ENCODE measurements at regions not wholly inside any gene's neighbourhood (a gene's known extent, or its start where the extent isn't known, plus 50 kb on each side); places are given as distances from the start of the nearest gene placed in this dataset.
"Not testable (repeated sequence)": the region's sequence is repeated elsewhere in the genome, so short reads cannot be mapped to it uniquely, and the experiment has no call there.

DNA sequence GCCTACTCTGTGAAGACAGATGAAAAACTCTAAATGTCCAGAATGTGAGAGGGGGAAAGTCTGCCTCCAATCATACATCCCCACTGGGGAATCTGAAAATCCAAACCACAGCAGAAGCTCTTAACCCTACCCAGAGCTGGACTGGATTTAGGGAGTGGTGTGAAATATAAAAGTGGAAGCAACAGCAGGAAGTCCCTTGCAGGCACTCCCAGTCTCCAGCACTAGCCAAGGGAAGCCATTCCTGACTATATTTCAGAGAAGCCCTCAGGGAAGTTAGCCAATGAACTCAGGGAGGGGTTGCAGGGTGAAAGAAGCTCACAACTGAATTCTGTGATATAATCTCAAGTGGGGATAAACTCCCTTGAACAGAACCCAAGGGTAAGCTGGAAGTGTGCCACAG, 51.5 kb downstream of the CRPPA start:
- Histone ChIP-seq H2AK5ac (ENCODE audit: low read length, severe bottlenecking) (peak overlapping the region; percentile 96), H3K9ac (ENCODE audit: low read length) (no peak overlapping the region), H4K8ac (ENCODE audit: low read length) (no peak overlapping the region), H2BK15ac (ENCODE audit: low read depth, poor library complexity, severe bottlenecking) (no peak overlapping the region), H3K79me1 (replicated peaks; ENCODE audit: low read length, poor library complexity, severe bottlenecking) (peaks cover 1% of the 10 kb centered on the region), H2BK5ac (ENCODE audit: low read depth, low read length, poor library complexity, severe bottlenecking) (peak overlapping the region; percentile 67), H3K14ac (ENCODE audit: low read length in 2 of 2) (no peak overlapping the region), H4K91ac (ENCODE audit: low read length) (no peak overlapping the region), H3K27ac (ENCODE audit: low read length, poor library complexity, severe bottlenecking) (peak overlapping the region; percentile 94), H2BK120ac (ENCODE audit: low read depth, low read length) (no peak overlapping the region), H3K4ac (ENCODE audit: low read depth in 1 of 2, low read length in 2 of 2) (no peak overlapping the region), H3K4me2 (ENCODE audit: low read length, poor library complexity, severe bottlenecking) (no peak overlapping the region), H3K18ac (ENCODE audit: low read depth in 1 of 2, low read length in 2 of 2) (no peak overlapping the region), H2BK12ac (ENCODE audit: low read length in 2 of 2) (no peak overlapping the region), H2AFZ (ENCODE audit: low read depth, low read length) (no peak overlapping the region), H3K4me3 (ENCODE audit: insufficient read depth in 1 of 2, low read depth in 1 of 2, low read length in 2 of 2) (no peak overlapping the region), H3K27me3 (ENCODE audit: control insufficient read depth in 1 of 2, insufficient read depth in 1 of 2, low read length in 2 of 2) (no peaks in the 10 kb centered on the region), H3K4me1 (ENCODE audit: control insufficient read depth, insufficient read depth, low read depth, low read length) (peaks cover 3% of the 10 kb centered on the region), H3K36me3 (ENCODE audit: control insufficient read depth in 1 of 2, insufficient read depth in 2 of 2, low read depth in 1 of 2, low read length in 2 of 2) (peaks cover 0 to 3% of the 10 kb centered on the region in 2 experiments), H3K23ac (ENCODE audit: low read length in 2 of 2) (no peak overlapping the region), H3K9me3 (ENCODE audit: control insufficient read depth, low read length) (peaks cover 5% of the 10 kb centered on the region)
- DNase-seq = no peak

DNA sequence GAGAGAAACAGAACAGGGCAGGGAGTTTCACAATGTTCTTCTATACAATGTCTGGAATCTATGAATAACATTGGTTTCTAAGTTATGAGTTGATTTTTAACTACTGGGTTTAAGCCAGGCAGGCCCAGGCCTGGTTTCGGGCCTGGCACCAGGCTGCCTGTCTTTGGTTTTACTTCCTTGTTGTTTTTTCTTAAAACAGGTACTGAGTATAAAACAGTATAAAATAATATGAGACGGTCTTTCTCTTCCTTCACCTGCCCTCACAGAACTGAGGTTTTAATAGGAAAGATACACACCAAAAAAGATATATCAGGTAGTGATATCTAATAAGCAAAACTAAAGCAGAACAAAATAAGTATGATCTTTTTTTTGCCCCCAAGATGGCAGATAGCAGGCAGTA, 52.0 kb downstream of the CRPPA start:
- not testable (repeated sequence) for H3K27me3 ChIP-seq (ENCODE audit: control insufficient read depth in 1 of 2, insufficient read depth in 1 of 2, low read length in 2 of 2); H2BK12ac ChIP-seq (ENCODE audit: low read length in 2 of 2); H4K91ac ChIP-seq (ENCODE audit: low read length); H3K4me2 ChIP-seq (ENCODE audit: low read length, poor library complexity, severe bottlenecking); H3K23ac ChIP-seq (ENCODE audit: low read length in 2 of 2); H2AK5ac ChIP-seq (ENCODE audit: low read length, severe bottlenecking); H3K4me1 ChIP-seq (ENCODE audit: control insufficient read depth, insufficient read depth, low read depth, low read length); H3K9me3 ChIP-seq (ENCODE audit: control insufficient read depth, low read length); H2BK15ac ChIP-seq (ENCODE audit: low read depth, poor library complexity, severe bottlenecking); H3K18ac ChIP-seq (ENCODE audit: low read depth in 1 of 2, low read length in 2 of 2); H3K9ac ChIP-seq (ENCODE audit: low read length); H3K14ac ChIP-seq (ENCODE audit: low read length in 2 of 2); H2BK120ac ChIP-seq (ENCODE audit: low read depth, low read length); H3K4ac ChIP-seq (ENCODE audit: low read depth in 1 of 2, low read length in 2 of 2); H2AFZ ChIP-seq (ENCODE audit: low read depth, low read length); H3K36me3 ChIP-seq (ENCODE audit: control insufficient read depth in 1 of 2, insufficient read depth in 2 of 2, low read depth in 1 of 2, low read length in 2 of 2); H3K79me1 ChIP-seq (replicated peaks; ENCODE audit: low read length, poor library complexity, severe bottlenecking); H4K8ac ChIP-seq (ENCODE audit: low read length); DNase-seq; H3K4me3 ChIP-seq (ENCODE audit: insufficient read depth in 1 of 2, low read depth in 1 of 2, low read length in 2 of 2)
- Histone ChIP-seq H2BK5ac (ENCODE audit: low read depth, low read length, poor library complexity, severe bottlenecking) (peak overlapping the region; percentile 61), H3K27ac (ENCODE audit: low read length, poor library complexity, severe bottlenecking) (peak overlapping the region; percentile 94)
- 90% methylated on average over 1 of the region's 2 CpGs for WGBS

DNA sequence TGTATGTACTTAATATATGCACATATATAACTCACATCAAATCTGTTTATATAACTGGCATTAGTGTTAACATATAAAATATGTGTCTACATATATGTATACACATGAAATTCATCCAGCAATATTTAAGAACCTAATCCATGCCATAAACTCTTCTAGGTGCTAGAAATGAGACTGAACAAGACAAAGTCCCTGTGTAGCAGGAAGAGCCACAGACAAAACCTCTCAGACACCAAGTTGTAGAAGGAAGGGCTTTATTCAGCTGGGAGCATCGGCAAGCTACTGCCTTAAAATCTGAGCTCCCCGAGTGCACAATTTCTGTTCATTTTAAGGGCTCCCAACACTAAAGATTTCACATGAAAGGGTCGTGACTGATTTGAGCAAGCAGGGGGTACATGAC, 52.5 kb downstream of the CRPPA start:
- Histone ChIP-seq H3K79me1 (replicated peaks; ENCODE audit: low read length, poor library complexity, severe bottlenecking) (peaks cover 1% of the 10 kb centered on the region), H2BK5ac (ENCODE audit: low read depth, low read length, poor library complexity, severe bottlenecking) (no peak overlapping the region), H3K18ac (ENCODE audit: low read depth in 1 of 2, low read length in 2 of 2) (no peak overlapping the region), H2BK12ac (ENCODE audit: low read length in 2 of 2) (no peak overlapping the region), H2BK120ac (ENCODE audit: low read depth, low read length) (no peak overlapping the region), H3K36me3 (ENCODE audit: control insufficient read depth in 1 of 2, insufficient read depth in 2 of 2, low read depth in 1 of 2, low read length in 2 of 2) (peaks cover 0 to 3% of the 10 kb centered on the region in 2 experiments), H3K4ac (ENCODE audit: low read depth in 1 of 2, low read length in 2 of 2) (no peak overlapping the region), H2AK5ac (ENCODE audit: low read length, severe bottlenecking) (no peak overlapping the region), H3K4me3 (ENCODE audit: insufficient read depth in 1 of 2, low read depth in 1 of 2, low read length in 2 of 2) (no peak overlapping the region), H4K8ac (ENCODE audit: low read length) (no peak overlapping the region), H3K14ac (ENCODE audit: low read length in 2 of 2) (no peak overlapping the region), H3K27me3 (ENCODE audit: control insufficient read depth in 1 of 2, insufficient read depth in 1 of 2, low read length in 2 of 2) (no peaks in the 10 kb centered on the region), H3K4me1 (ENCODE audit: control insufficient read depth, insufficient read depth, low read depth, low read length) (peaks cover 3% of the 10 kb centered on the region), H4K91ac (ENCODE audit: low read length) (no peak overlapping the region), H2BK15ac (ENCODE audit: low read depth, poor library complexity, severe bottlenecking) (no peak overlapping the region), H3K4me2 (ENCODE audit: low read length, poor library complexity, severe bottlenecking) (no peak overlapping the region), H3K23ac (ENCODE audit: low read length in 2 of 2) (no peak overlapping the region), H3K9me3 (ENCODE audit: control insufficient read depth, low read length) (peaks cover 5% of the 10 kb centered on the region), H2AFZ (ENCODE audit: low read depth, low read length) (no peak overlapping the region), H3K9ac (ENCODE audit: low read length) (no peak overlapping the region), H3K27ac (ENCODE audit: low read length, poor library complexity, severe bottlenecking) (peak overlapping the region; percentile 91)
- 100% methylated on average over 2 of the region's 3 CpGs for WGBS
- DNase-seq = no peak

DNA sequence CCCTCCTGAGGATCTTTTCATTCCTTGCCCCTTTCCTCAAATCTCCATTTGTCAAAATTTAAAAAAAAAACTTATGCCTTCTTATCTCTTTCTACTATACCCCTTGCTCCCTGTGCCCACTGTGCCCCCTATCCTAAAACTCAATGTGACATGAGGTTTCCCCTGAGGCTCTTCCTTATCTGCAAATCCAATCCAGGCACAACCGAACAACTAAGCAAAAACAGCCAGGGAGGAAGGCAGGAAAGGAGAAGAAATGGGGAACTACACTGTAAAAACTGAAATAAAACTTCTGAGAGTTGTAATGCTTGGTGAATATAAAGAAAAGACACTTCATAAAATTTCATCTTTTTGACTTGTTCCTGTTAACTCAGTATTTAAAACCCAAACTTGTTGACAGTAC, 54.2 kb downstream of the CRPPA start:
- H4K91ac ChIP-seq (ENCODE audit: low read length) = no peak overlapping the region
- H3K36me3 ChIP-seq (ENCODE audit: control insufficient read depth in 1 of 2, insufficient read depth in 2 of 2, low read depth in 1 of 2, low read length in 2 of 2) = peaks cover 0 to 3% of the 10 kb centered on the region in 2 experiments
- DNase-seq = no peak
- H2BK5ac ChIP-seq (ENCODE audit: low read depth, low read length, poor library complexity, severe bottlenecking) = no peak overlapping the region
- no peak overlapping the region for H4K8ac ChIP-seq (ENCODE audit: low read length)
- H2AFZ ChIP-seq (ENCODE audit: low read depth, low read length) = no peak overlapping the region
- no peak overlapping the region for H3K4me3 ChIP-seq (ENCODE audit: insufficient read depth in 1 of 2, low read depth in 1 of 2, low read length in 2 of 2)
- H2AK5ac ChIP-seq (ENCODE audit: low read length, severe bottlenecking) = no peak overlapping the region
- no peak overlapping the region for H3K4me2 ChIP-seq (ENCODE audit: low read length, poor library complexity, severe bottlenecking)
- no peaks in the 10 kb centered on the region for H3K27me3 ChIP-seq (ENCODE audit: control insufficient read depth in 1 of 2, insufficient read depth in 1 of 2, low read length in 2 of 2)
- no peak overlapping the region for H3K4ac ChIP-seq (ENCODE audit: low read depth in 1 of 2, low read length in 2 of 2)
- no peak overlapping the region for H3K14ac ChIP-seq (ENCODE audit: low read length in 2 of 2)
- H2BK12ac ChIP-seq (ENCODE audit: low read length in 2 of 2) = no peak overlapping the region
- H3K9ac ChIP-seq (ENCODE audit: low read length) = no peak overlapping the region
- no peak overlapping the region for H3K27ac ChIP-seq (ENCODE audit: low read length, poor library complexity, severe bottlenecking)
- no peak overlapping the region for H2BK120ac ChIP-seq (ENCODE audit: low read depth, low read length)
- H3K9me3 ChIP-seq (ENCODE audit: control insufficient read depth, low read length) = no peaks in the 10 kb centered on the region
- no peak overlapping the region for H3K18ac ChIP-seq (ENCODE audit: low read depth in 1 of 2, low read length in 2 of 2)
- no peak overlapping the region for H2BK15ac ChIP-seq (ENCODE audit: low read depth, poor library complexity, severe bottlenecking)
- no peak overlapping the region for H3K23ac ChIP-seq (ENCODE audit: low read length in 2 of 2)
- peaks cover 1% of the 10 kb centered on the region for H3K79me1 ChIP-seq (replicated peaks; ENCODE audit: low read length, poor library complexity, severe bottlenecking)
- no CpG with 5 or more reads among the region's 1 CpG for WGBS
- H3K4me1 ChIP-seq (ENCODE audit: control insufficient read depth, insufficient read depth, low read depth, low read length) = peaks cover 3% of the 10 kb centered on the region

All from mesenchymal stem cell (in vitro differentiated cells and primary cell).